DMS 273 (cell line): ENCODE measurements at regions not wholly inside any gene's neighbourhood (a gene's known extent, or its start where the extent isn't known, plus 50 kb on each side); places are given as distances from the start of the nearest gene placed in this dataset.

Source experiments
- DNase-seq: peaks from one replicate; lab custom pipeline; 2025; ENCODE audit not compliant: unreplicated experiment; lab: John Stamatoyannopoulos, UW

DNA sequence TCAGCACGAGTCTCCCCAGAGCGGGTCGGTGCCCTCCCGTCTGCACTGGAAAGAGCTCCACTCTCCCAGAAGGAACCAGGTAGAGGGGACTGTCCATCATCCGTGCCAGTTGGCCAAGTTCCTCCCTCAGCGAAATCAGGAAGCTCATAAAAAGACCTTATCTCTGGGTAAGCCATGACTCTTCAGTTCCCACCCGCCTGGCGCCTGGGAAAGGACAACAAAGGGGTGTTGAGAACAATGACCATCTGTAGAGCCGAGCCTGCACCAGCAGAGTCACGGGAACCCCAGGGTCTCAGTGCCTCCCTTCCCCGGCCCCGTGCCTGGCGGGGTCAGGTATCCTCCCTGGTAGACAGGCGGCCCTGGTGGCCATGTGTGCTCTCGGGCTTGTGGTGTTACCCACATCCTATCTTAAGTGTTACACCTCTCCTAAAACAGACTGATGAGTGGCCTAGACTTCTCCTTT, 190.7 kb downstream of the AXIN2 start:
- no peak for DNase-seq

GRCh38 chr17:65368341-65368740, 193.1 kb downstream of the AXIN2 start:
- no peak for DNase-seq

- DNase-seq, result no peak
Observed at GRCh38 chr17:65366102-65366844, 195.2 kb downstream of the AXIN2 start.

DNA sequence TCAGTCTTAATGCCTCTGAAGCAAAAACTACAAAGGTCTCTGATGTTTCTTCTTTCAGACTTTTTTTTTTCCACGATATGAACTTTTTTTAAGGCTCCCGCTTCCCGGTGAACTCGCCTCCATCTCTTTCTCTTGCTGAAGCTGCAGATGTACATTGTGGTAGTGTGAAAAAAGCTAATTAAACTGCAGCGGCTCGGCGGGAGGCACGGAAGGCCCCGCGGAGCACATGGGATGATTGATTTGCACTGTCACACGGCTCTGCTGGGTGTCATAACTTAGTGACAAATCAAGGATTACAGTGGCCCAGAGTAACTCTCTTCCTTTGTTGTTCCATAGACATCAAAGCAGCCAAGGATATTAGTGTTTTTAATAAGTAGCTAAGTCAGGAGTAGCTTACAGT, 196.3 kb downstream of the AXIN2 start:
- no peak for DNase-seq

GRCh38 chr17:65364438-65364837, 197.0 kb downstream of the AXIN2 start:
- DNase-seq, result no peak

- no peak for DNase-seq
Observed at GRCh38 chr17:65362826-65363225, 198.6 kb downstream of the AXIN2 start.

DNA sequence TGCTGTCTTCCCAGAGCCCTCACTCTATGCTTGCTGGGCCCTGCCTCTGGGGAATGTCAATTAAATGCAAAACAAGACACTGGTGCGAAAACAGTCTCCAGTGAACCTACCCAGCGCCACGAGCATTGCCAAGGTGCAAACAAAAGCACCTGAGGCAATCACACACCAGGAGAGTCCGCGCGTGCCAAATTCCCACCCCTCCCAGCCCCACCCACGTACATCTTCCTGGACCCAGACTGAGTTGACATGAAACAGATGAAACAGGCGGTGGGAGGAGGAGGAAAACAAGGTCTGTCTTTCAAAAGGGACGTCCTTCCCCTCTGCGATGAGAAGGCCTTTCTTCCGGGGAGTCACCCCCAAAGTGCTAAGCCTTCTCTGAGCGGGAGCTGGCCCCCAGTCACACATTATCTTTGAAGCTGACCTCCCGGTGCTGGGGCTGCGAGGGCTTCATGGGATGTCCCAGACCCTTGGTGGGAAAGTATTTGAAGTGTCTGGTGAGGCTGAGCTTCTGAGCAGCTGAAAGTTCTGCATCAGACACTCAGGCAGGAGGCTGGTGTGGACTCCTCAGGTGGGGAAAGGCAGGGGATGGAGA, 200.4 kb downstream of the AXIN2 start:
- DNase-seq, result no peak

- DNase-seq, result no peak
Observed at GRCh38 chr17:65359016-65359415, 202.4 kb downstream of the AXIN2 start.

DNA sequence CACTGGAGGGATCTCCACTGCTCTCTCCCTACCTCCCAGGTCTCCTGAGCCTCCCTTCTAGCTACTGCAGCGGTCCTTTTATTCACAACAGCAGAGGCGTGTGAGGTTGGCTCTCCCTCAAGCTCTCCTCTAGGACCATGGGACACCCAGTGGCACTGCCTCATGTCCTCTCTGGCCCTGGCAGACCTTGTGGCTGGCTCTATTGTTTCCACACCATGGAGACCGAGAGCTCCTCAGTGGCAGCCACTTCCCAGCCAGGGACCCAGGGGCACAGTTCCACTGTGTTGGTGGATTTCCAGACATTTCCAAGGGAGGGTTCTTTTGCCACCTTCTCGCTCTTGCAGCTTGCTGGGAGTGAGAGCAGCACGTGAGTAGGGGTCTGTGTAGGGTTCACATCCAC, 204.9 kb downstream of the AXIN2 start:
- no peak for DNase-seq

- no peak for DNase-seq
Observed at GRCh38 chr17:65355246-65355645, 206.2 kb downstream of the AXIN2 start.

DNA sequence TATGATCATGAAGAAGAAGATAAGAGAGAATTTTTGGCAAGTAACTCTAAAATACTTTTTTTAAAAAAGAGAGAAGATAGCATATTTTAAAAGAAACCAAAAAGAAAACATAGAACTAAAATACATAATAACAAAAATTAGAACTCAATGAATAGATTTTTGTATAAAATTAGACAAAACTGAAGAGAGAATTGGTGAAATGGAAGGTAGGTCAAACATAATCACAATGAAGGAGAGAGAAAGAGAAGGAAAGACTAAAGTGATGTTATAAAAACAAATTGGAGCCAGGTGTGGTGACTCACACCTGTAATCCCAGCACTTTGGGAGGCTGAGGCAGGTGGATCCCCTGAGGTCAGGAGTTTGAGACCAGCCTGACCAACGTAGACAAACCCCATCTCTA, 211.5 kb downstream of the AXIN2 start:
- DNase-seq, result no peak

- no peak for DNase-seq
Observed at GRCh38 chr17:65346166-65346565, 209.0 kb downstream of the RGS9 start.

DNA sequence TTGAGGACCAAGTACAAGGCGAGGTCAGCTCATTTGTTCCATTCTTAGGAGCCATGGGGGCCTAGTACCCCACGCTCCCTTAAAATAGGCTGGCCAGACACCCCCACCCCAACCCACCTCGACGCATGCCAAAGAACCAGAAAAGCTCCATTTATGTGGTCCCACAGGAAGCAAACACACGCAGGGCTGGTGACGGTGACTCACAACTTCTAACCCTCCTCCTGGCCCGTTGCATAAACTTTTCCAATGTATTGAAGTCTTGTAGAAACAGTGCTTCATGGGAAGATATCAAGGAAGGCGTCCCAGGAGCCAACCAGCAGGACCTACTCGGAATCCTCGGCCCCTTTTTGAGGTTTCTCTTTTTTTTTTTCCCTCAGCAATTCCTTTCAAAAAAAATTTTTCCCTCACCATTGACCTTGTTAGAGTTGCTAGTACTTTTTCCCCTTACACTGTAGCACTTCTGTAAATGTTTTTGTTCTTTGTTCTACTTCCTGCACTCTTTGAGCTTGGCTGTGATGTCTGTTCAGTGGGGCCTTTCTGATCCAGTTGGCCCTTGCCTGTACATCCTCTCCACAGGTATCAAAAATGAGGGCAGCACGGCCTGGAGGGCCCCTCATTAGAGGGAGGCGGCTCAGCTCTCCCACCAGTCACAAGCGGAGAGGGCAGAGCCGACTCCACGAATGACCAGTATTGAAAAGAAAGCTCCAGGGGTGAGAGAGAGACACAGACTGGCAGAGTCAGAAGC, 208.3 kb downstream of the RGS9 start:
- DNase-seq, result no peak

- no peak for DNase-seq
Observed at GRCh38 chr17:65340401-65340800, 203.2 kb downstream of the RGS9 start.

- DNase-seq, result no peak
Observed at GRCh38 chr17:65334406-65334805, 197.2 kb downstream of the RGS9 start.

DNA sequence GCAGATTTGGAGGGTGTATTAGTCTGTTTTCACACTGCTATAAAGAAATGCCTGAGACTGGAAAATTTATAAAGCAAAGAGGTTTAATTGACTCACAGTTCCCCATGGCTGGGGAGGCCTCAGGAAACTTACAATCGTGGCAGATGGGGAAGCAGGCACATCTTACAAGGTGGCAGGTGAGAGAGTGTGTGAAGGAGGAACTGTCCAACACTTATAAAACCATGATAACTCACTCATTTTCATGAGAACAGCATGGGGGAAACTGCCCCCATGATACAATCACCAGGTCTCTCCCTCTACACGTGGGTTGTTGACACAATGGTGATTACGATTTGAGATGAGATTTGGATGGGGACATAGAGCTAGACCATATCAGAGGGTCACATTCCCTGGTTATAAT, 195.6 kb downstream of the RGS9 start:
- no peak for DNase-seq

GRCh38 chr17:65332375-65332774, 195.2 kb downstream of the RGS9 start:
- DNase-seq, result no peak

DNA sequence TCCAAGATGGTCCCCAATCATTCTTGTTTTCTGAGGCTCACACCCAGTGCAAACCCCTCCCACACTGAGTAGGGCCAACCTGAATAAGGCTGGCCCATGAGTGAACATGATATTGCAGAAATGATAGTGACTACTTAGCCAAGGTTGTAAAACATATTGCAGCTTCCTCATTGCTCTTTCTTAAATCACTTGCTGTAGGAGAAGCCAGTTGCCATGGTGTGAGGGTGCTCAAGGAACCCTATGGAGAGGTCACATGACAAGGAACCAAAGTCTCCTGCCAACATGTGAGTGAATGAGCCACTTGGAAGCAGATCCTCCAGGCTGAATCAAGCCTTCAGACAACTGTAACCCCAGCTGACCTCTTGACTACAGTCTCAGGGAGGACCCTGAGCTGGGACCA, 191.4 kb downstream of the RGS9 start:
- DNase-seq, result no peak

GRCh38 chr17:65324611-65325342, 187.6 kb downstream of the RGS9 start:
- no peak for DNase-seq

DNA sequence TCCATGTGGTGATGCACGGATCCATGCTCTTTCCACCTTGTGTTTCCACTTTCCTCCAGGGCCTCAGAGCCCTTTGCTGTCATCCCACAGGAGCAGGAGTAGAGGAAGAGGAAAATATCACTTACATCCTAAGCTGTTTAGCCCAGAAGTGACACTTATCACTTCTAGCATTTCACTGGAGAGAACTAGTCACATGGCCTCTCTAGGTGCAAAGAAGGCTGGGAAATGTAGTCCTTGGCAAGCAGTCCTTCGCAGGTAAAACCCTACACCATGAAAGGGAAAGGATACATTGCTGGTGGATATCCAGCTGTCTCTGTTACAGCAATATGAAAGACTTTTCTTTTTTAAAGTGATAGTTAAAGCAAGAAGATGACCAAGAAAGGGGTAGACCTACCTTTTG, 185.9 kb downstream of the RGS9 start:
- DNase-seq, result peak; percentile 4

- no peak for DNase-seq
Observed at GRCh38 chr17:65320820-65321219, 183.7 kb downstream of the RGS9 start.
